Skin epidermis (tissue), 12 donors: ENCODE measurements at regions not wholly inside any gene's neighbourhood (a gene's known extent, or its start where the extent isn't known, plus 50 kb on each side); places are given as distances from the start of the nearest gene placed in this dataset.

Experiments
- H3K27ac ChIP-seq, 21 experiments: fragments of 200-600 bp; sonication (generic) in 11 of 21; one replicate each; pipeline ENCODE4 v1.5.0; 2020; ENCODE audit warnings: mild to moderate bottlenecking in 3 of 21, inconsistent platforms in 2 of 21, moderate library complexity in 2 of 21
- H3K4me3 ChIP-seq, 7 experiments: fragments of 200-600 bp; sonication (generic) in 2 of 7; one replicate each; pipeline ENCODE4 v1.5.0; 2020; ENCODE audit warnings: inconsistent platforms in 2 of 7, mild to moderate bottlenecking in 2 of 7, moderate library complexity in 1 of 7

DNA sequence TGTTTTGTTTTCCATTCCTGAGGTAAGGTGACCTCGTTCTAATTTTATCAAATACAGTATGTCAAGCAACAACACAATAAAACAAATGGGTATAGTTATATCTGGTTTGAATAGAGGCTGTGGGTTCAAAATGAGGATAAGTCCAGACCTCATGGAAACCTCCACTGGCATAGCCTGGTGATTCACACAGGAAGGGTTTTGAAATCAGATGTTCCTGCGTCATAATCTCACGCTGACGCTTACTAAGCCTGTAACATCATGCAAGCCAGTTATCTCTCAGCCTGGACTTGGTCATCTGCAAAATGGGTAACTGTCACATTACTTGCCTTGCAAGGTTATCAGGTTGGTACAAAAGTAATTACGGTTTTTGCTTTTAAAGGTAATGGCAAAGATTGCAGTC, 1056.3 kb upstream of the EEF2KMT start:
- H3K4me3 ChIP-seq, result no peak overlapping the region
- H3K27ac ChIP-seq, result no peak overlapping the region

DNA sequence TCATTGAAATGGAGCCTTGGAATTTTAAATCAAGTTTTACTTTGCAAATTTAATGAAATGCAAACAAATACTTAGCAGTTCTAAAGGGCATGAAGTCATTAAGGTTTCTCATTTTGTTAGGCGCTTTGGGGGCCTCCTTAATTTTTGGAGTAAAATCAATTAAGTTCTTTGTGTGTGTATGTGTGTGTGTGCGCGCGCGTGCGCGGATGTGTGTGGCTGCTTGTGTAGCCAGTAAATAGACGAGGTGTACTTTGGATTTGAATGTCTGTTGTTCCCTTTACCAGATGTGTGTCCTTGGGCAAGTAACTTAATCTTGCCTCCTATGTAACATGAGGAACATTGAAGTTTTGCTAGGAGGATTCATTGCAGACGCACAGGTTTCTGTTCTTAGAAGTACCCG, 1051.4 kb upstream of the EEF2KMT start:
- Histone ChIP-seq H3K4me3 (no peak overlapping the region), H3K27ac (no peak overlapping the region)

DNA sequence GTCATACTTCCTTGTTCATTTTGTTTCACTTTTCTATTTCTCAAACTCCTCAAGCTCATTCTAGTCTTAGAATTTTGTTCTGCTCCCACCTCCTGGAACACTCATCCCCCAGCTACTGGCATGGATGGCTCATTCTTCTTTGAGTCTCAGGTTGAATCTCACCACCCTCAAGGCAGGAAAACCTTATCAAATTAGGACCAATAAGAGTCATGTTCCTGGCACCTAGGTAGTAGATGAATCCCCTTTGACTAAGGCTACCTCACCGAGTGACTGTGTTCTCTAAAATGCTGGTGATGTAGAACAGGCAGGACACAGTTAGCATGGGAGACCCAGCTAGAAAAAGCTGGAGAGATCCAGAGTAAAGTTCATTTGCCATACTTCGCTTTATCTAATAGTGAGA, 1050.8 kb upstream of the EEF2KMT start:
- H3K4me3 ChIP-seq, result no peak overlapping the region
- no peak overlapping the region for H3K27ac ChIP-seq

DNA sequence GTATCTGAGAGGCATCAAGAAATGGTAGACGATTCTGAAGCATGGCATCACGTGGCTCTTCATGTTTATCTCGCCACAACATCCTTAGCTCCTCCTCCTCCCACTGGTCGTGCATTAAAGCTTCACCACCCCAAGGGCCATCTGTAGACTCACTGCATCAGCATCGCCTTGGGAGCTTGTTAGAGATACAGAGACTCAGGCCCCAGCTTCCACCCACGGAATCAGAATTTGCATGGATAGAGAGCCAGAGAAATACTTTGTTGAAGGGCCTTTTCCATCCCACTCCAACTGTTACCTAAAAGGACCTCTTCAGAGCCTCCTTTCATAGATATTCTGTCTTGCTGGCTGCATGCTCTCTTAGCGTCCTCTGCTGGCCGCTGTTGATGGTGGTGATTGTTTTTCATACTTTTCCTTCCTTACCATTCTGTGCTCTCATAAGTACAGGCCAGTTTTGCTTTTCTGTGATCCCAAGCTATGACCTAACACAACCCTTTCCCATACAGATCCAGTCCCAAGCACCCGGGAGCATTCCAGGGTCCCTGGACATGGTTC, 1049.4 kb upstream of the EEF2KMT start:
- Histone ChIP-seq H3K27ac (no peak overlapping the region), H3K4me3 (no peak overlapping the region)

DNA sequence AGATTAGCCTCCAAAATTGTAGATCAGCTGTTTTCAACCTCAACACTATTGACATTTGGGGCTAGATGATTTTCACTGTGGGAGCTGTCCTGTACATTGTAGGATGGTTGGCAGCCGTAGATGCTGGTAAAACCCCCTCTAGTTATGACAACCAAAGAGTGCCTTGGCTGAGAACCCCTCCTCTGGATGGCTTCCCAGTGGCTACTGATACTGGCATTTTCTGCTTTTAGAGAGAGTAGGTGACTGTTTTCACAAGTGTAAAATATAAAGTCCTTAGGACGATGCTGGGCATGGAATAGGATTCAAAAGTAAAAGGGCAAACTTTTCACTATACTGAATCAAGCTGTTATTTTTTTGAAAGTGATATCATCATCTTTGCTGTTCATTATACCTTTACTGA, 1048.8 kb upstream of the EEF2KMT start:
- no peak overlapping the region for H3K27ac ChIP-seq
- H3K4me3 ChIP-seq, result no peak overlapping the region

DNA sequence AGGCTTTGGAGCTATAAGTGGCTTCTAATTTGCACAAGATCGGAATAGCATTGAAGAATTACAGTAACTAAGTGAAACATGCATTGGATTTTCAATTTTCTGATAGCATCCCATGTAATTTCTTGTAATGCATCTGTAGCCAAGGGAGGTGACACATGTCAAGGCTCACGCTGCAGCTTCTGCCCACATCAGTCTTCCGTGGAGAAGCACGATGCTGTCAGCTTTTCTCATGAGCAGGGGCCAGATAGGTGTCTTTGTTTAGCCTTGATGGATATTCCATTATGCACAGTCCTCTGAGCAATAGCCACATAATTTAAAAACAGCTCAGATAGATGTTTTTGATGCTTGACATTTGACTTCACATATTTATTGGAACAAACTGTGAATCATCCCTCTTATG, 1046.9 kb upstream of the EEF2KMT start:
- Histone ChIP-seq H3K27ac (no peak overlapping the region), H3K4me3 (no peak overlapping the region)

DNA sequence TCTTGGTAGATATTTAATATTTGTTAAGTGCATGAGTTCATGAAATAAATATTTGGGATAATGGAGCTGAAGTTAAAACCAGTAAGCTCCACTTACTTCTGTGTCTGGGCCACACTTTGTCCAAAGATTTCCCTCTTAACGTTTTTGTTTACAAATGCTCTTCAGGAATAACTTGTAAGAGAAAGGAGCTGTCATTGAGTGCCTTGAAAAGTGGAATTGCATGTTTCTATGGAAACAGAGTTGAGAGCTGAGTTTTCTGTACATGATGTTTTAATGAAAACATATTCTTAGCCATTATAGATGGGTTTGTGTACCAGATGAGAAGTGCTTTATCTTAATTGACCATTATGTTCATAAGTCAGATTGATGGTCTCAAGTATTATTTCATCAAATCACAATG, 1045.4 kb upstream of the EEF2KMT start:
- no peak overlapping the region for H3K27ac ChIP-seq
- H3K4me3 ChIP-seq, result no peak overlapping the region

DNA sequence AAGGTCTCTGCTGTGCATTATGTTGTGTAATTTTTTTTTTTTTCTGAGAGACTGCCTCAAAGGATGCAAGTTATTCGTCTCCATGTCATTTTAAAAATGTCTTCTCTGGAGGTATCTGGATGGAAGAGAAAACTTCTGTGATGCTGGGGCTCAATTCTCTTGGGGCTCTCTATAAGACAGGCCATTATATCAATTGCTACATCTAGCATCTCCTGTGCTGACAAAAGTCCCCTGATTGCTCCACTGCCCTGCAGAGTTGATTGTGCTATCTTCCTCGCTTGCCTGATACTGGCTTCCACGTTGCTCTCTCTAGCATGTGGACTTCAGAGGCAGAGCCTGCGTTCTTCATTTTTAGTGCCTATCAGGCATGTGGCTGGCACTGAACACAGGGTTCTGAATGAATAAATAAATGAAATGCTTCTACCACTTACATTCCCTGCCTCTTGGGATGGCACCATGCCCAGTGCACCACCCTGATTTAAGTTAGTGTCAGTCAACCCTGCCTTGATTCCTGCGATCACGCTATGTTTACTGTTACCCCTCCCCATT, 1035.5 kb upstream of the EEF2KMT start:
- Histone ChIP-seq H3K27ac (no peak overlapping the region), H3K4me3 (no peak overlapping the region)

DNA sequence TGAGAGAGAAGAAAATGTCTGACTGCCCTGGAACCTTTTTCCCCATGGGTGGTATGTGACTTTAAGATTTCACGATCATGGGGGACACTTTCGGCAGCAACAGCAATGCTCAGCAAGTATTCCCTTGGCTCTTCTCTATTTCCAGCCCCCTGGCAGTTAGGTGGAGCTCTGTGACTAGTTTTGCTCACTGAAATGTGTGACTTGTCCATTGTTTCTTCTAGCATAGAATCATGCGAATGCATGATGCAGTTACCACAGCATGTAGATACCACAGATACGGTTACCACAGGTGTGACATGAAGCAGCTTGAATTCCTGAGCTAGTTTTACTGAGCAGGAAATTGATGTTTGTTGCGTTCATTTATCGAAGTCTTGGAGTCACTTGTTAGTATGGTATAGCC, 1034.5 kb upstream of the EEF2KMT start:
- no peak overlapping the region for H3K4me3 ChIP-seq
- H3K27ac ChIP-seq, result no peak overlapping the region

DNA sequence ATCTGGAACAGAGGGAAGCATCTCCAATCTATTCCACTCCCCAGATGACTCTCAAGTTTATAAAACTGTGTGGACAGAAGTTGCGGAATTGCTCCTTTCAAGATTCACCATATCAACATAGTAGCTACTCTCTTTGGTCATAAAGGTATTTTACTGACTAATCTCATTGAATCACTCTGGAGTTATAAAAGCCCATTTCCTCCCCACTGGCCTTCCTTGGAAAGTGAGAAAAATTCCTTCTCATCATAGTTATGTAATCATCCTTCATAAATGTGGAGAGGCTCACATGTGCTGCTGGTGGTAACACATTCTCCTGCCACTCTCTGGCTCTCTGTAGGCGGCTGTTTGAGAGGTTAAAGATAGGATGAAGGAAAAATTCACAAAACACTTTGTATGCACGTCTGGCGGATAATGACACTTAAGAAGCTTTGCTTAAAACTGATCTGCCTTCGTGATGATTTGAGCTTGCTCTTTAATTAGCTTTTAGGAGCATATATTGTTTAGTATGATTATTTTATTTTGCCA, 1034.0 kb upstream of the EEF2KMT start:
- no peak overlapping the region for H3K27ac ChIP-seq
- H3K4me3 ChIP-seq, result no peak overlapping the region

DNA sequence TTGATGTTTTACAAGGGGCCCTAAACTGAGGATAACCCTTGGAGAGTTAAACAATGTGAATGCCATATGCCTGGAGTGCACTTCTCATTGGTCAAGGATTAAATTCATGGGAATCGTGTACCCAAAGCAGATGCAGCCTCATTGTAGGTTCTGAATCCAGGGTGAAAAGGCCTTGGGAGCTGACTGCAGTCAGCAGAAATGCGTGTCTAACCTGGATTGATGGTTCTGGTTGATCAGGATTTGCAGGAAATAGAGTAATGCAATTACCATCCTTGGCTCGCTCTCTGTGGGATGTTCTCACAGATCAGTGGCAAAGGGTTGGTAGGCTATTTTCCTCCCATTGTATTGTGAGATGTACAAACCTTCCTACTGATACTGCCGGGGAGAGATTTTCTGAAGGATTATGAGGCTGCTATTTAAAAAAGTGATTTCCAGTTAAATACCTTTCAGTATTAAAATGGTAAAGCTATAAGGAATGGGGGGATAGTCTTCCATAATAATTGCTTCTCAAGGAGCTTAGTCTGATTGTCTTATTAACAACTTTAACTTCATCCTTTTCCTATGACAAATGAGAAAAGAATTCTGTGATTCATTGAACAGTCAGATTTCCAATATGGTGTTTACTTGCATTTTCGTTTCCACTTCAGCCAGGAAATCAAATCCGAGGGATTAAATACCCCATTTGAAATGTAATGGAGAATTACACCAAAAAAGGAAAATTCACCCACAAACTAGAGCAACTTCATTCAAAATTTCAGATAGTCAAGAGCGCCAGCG, 1028.1 kb upstream of the EEF2KMT start:
- no peak overlapping the region for H3K27ac ChIP-seq

DNA sequence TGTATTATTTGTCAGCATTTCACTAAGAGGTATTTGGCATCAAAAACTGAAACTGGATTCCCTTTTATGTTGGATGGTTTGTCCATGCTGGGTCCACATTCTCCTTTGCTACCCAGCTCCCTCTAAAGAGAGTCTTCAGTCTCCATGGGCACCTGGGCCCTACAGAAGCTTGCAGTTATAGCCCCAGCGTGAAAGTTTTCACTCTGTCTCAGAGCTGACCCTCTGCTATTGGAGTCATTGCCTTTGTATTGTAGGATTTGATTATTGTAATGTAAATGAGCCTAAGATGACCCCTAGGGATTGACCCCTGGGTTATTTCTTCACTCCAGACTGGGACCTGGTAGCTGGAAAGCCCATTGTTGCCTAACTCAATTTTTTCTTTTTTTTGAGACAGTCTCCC, 1026.5 kb upstream of the EEF2KMT start:
- Histone ChIP-seq H3K4me3 (no peak overlapping the region), H3K27ac (no peak overlapping the region)

More for the DNA sequence above, 1028.1 kb upstream of the EEF2KMT start:
- no peak overlapping the region for H3K4me3 ChIP-seq

DNA sequence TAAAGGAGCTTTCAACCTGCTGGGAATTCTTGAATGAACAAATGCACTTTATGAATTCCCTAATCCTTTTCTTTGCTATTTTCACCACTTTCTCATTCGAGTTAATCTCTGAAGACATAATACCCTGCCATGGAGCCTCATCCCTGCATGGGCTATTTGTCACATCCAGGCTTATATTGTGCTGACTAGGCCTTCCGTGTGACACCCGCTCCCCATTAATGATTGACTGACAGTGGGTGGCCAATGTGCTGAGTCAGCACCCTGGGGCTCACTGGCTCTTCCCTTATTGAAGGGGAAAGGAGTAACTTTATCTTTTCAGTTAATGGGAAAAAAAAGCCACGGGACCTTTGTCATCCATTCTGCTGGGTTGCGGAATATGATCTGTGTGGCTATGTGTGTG, 1024.8 kb upstream of the EEF2KMT start:
- Histone ChIP-seq H3K4me3 (no peak overlapping the region), H3K27ac (no peak overlapping the region)

DNA sequence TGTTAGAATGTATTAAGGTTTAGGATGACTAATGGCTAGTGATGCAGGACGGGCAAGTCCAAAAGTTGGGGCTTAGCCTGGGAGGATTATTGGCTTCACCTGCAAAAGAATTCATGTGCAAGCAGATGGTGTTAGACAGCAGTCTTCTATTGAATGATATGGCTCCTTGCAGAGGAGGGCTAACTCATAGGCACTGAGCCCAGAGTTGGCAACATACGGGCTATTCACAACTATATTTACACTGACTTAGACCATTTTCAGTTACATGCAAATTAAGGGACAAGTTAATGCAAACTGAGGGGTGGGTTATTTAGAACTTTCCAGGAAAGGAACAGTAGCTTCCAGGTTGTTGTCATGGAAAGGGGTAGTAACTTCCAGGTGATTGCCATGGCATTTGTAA, 1017.1 kb upstream of the EEF2KMT start:
- Histone ChIP-seq H3K27ac (no peak overlapping the region), H3K4me3 (no peak overlapping the region)

DNA sequence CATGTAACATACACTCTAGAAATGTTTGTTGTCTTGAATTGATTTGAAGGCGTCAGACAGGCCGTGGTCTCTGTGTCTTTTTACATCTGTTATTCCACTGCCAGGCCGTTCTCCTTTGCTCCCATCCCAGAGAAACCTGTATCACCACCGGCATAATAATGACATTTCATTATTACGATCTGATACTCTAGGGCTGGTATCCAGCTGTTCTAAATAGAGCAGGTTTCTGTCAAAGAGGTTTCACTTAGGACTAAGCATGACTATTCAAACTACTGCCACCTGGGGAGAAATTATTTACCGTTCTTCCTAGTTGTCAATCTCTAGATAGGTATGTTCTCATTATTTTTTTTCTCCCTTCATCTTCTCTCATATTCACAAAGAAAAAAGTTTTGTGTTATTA, 1016.2 kb upstream of the EEF2KMT start:
- no peak overlapping the region for H3K27ac ChIP-seq

DNA sequence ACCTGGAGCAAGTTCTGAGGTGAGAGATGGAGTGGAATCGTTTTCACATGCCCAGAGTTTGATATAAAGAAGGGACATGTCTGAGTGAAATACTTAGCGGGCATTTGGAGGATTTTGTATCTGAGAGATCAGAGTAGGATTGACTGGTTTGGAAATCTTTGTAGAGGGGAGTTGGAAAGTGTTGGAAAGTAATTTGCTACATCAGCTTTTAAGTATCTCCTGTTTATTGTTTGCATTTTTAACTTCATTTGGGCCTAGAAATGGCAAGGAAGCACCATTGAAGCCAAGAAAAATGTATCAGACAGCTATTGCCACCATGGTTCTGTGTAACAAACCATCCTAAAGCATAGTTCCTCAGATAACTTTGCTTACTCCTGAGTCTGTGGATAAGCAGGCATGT, 1015.1 kb upstream of the EEF2KMT start:
- H3K27ac ChIP-seq, result no peak overlapping the region

More for the DNA sequence above, 1016.2 kb upstream of the EEF2KMT start:
- no peak overlapping the region for H3K4me3 ChIP-seq

DNA sequence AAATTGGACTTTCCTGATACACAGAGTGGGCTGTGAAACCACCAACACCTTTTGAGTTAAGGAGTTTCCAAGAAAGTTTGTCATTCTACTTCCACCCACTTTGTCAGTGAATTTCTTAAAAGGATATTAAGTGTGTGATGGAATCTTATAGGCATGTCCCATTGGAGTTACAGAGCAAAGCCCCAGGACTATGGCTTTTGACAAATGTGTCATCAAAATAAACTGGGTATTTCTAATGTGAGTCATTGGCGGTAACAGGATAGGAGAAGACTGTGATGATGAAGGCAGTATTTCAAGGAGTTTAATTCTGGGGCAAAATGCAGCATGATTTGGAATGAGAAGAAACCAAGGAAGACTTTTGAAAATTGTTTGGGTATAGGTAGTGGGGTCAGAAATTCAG, 1013.8 kb upstream of the EEF2KMT start:
- Histone ChIP-seq H3K4me3 (no peak overlapping the region), H3K27ac (no peak overlapping the region)

More for the DNA sequence above, 1015.1 kb upstream of the EEF2KMT start:
- no peak overlapping the region for H3K4me3 ChIP-seq

DNA sequence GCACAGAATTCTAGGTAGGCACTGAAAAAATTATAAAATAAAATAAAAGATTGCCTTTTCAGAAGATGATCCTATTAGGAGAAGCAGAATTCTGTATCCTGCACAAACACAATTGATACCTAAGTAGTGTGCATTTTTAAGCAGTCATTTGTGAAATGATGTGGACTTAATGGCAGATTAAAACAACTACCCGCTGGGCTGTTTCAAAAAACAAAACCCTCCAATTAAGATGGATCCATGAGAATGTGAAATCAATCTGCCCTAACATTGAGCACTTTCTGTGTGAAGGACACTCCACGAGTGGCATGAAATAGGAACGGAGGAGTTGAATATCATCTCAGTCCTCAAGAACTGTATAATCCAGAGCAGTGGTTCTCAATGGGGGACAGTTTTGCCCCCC, 1012.8 kb upstream of the EEF2KMT start:
- Histone ChIP-seq H3K4me3 (no peak overlapping the region), H3K27ac (no peak overlapping the region)

DNA sequence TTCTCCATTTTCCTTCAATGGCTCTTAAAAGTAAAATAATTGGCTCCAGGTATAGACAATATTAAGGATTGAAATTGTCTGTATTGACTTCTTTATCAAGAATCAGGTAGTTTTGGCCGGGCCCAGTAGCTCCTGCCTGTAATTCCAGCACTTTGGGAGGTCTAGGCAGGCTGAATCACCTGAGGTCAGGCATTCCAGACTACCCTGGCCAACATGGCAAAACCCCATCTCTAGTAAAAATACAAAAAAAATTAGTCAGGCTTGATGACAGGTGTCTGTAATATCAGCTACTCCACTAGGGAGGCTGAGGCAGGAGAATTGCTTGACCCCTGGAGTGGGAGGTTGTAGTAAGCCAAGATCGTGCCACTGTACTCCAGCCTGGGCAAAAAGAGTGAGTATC, 1008.5 kb upstream of the EEF2KMT start:
- H3K4me3 ChIP-seq, result no peak overlapping the region
- H3K27ac ChIP-seq, result no peak overlapping the region

DNA sequence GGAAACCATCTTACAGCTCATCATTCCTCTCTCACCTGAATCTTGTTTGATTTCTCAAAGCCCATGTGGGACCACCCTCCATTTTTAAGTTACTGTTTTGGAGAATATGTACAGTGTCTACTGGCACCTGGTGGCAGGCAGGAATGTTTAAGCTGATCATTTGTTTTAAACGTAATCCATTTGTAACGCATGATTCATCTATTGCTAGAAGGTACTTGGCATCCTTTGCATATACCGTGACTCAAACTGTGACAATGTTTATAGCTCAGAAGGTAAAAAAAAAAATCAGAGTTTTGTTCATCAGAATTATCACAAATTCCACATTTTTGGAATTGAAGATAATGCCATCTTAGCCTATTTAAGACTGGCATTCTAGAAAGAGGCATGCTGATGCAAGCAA, 1007.5 kb upstream of the EEF2KMT start:
- Histone ChIP-seq H3K4me3 (no peak overlapping the region), H3K27ac (no peak overlapping the region)

DNA sequence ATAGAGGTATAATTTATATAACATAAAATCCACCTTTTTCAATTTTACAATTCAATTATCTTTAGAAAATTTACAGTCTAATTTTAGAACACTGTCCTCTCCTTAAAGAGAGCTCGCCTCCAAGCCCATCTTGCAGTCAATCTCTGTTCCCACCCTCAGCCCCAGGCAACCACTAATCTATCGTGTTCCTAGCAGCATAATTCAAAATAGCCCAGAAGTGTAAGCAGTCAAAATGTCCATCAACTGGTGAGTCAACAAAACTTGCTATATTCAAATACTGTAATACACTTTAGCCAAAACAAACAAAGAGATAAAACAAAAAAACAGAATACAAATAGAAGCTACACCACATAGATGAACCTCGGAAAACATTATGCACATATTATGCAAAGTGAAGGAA, 1006.8 kb upstream of the EEF2KMT start:
- no peak overlapping the region for H3K27ac ChIP-seq
- H3K4me3 ChIP-seq, result no peak overlapping the region
